ENCODE measurements at regions not wholly inside any gene's neighbourhood (a gene's known extent, or its start where the extent isn't known, plus 50 kb on each side); places are given as distances from the start of the nearest gene placed in this dataset.

- TF ChIP-seq CTCF (IDR thresholded peaks at IDR 0.05; ENCODE audit: low read length) (no peak), EZH2 (optimal IDR thresholded peaks at IDR 0.05; ENCODE audit: low read depth, low read length) (no peak)
Measured at GRCh38 chr11:91495837-91496236, 728.8 kb upstream of the FAT3 start.
